Mesendoderm (in vitro differentiated cells): ENCODE measurements at regions not wholly inside any gene's neighbourhood (a gene's known extent, or its start where the extent isn't known, plus 50 kb on each side); places are given as distances from the start of the nearest gene placed in this dataset.

Experiments used
- DNase-seq: peaks from one replicate; pipeline ENCODE4 v3.0.0; 2013
- H2AK5ac ChIP-seq: 2 replicates; pipeline ENCODE4 v1.6.1; 2013; ENCODE audit warnings: low read length, inconsistent platforms
- H2BK120ac ChIP-seq: 2 replicates; pipeline ENCODE4 v1.6.1; 2013; ENCODE audit warnings: low read depth, mild to moderate bottlenecking, low read length, moderate library complexity, mixed read lengths
- H2BK15ac ChIP-seq: replicated peaks from 2 replicates; pipeline ENCODE4 v1.6.1; 2013; ENCODE audit warnings: low read depth, mild to moderate bottlenecking, moderate library complexity
- H2BK5ac ChIP-seq: 2 replicates; pipeline ENCODE4 v1.6.1; 2013; ENCODE audit warnings: low read length, inconsistent platforms
- H3K18ac ChIP-seq: 2 replicates; pipeline ENCODE4 v1.6.1; 2013; ENCODE audit warnings: mild to moderate bottlenecking, low read length, mixed read lengths
- H3K23ac ChIP-seq: one replicate; pipeline ENCODE4 v1.6.1; 2013; ENCODE audit warnings: low read length
- H3K27ac ChIP-seq: 2 replicates; pipeline ENCODE4 v1.5.1; 2013; ENCODE audit warnings: low read depth, mild to moderate bottlenecking, inconsistent platforms, low read length, moderate library complexity
- H3K27me3 ChIP-seq: 2 replicates; pipeline ENCODE4 v1.6.1; 2013; ENCODE audit warnings: low read length, control low read depth, mild to moderate bottlenecking, inconsistent platforms; ENCODE audit not compliant: insufficient read depth, poor library complexity
- H3K36me3 ChIP-seq: 2 replicates; pipeline ENCODE4 v1.6.1; 2013; ENCODE audit warnings: low read length, inconsistent platforms; ENCODE audit not compliant: control insufficient read depth, insufficient read depth
- H3K4ac ChIP-seq: one replicate; pipeline ENCODE4 v1.6.1; 2013; ENCODE audit warnings: low read depth, mild to moderate bottlenecking, low read length, moderate library complexity
- H3K4me1 ChIP-seq: 2 replicates; pipeline ENCODE4 v1.6.1; 2013; ENCODE audit warnings: low read depth, low read length, inconsistent platforms; ENCODE audit not compliant: control insufficient read depth
- H3K4me2 ChIP-seq: 2 replicates; pipeline ENCODE4 v1.6.1; 2013; ENCODE audit warnings: low read length
- H3K4me3 ChIP-seq: 2 replicates; pipeline ENCODE4 v1.5.1; 2013; ENCODE audit warnings: mild to moderate bottlenecking, low read length
- H3K56ac ChIP-seq: one replicate; pipeline ENCODE4 v1.6.1; 2013; ENCODE audit warnings: low read length
- H3K79me1 ChIP-seq: 2 replicates; pipeline ENCODE4 v1.6.1; 2013; ENCODE audit warnings: low read length, inconsistent platforms
- H3K79me2 ChIP-seq: 2 replicates; pipeline ENCODE4 v1.6.1; 2013; ENCODE audit warnings: mild to moderate bottlenecking, low read length; ENCODE audit not compliant: control insufficient read depth, insufficient read depth
- H3K9ac ChIP-seq: 2 replicates; pipeline ENCODE4 v1.6.1; 2013; ENCODE audit warnings: low read length, inconsistent platforms
- H4K5ac ChIP-seq: one replicate; pipeline ENCODE4 v1.6.1; 2013; ENCODE audit warnings: low read length
- H4K8ac ChIP-seq: one replicate; pipeline ENCODE4 v1.6.1; 2013; ENCODE audit warnings: low read depth, mild to moderate bottlenecking, control low read depth, low read length, moderate library complexity
- WGBS: extraction: QIAGEN DNeasy Blood & Tissue Kit; methylation state at CpG from one replicate; pipeline ENCODE4 v1.1.7; 2013; ENCODE audit warnings: low lambda C conversion rate, missing lambda C conversion rate; ENCODE audit not compliant: insufficient coverage; ENCODE audit errors: extremely low coverage; 5-methylcytosine and 5-hydroxymethylcytosine counted together

DNA sequence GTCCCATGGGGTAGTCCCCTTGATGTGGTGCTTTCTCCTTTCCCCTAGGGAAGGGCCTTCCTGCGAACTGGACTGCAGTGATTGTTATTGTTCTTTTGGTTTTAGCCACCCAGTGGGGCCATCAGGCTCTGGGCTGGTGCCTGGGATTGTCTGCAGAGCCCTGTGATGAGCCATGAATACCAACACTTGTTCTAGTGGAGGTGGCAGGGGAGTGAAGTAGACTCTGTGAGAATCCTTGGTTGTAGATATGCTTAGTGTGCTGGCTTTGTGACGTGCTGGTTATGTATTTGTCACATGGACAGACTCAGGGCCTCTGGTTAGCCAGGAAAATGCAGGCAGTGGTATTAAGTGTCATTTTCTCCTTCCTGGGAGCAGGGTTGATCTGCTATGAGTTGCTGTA, 51.8 kb upstream of the NDUFB4 start:
- no peak overlapping the region for H3K4me2 ChIP-seq
- H3K27ac ChIP-seq = no peak overlapping the region
- H3K18ac ChIP-seq = no peak overlapping the region
- H2AK5ac ChIP-seq = no peak overlapping the region
- no CpG with 5 or more reads among the region's 2 CpGs for WGBS
- no peak overlapping the region for H2BK120ac ChIP-seq
- no peak overlapping the region for H3K9ac ChIP-seq
- H2BK15ac ChIP-seq = no peak overlapping the region
- no peak overlapping the region for H2BK5ac ChIP-seq
- DNase-seq = no peak
- H3K36me3 ChIP-seq = no peaks in the 10 kb centered on the region
- H4K5ac ChIP-seq = no peak overlapping the region
- no peak overlapping the region for H3K56ac ChIP-seq
- H3K4me3 ChIP-seq = no peak overlapping the region
- H3K23ac ChIP-seq = no peak overlapping the region
- H3K79me2 ChIP-seq = no peaks in the 10 kb centered on the region
- H3K27me3 ChIP-seq = no peaks in the 10 kb centered on the region
- no peaks in the 10 kb centered on the region for H3K79me1 ChIP-seq
- no peak overlapping the region for H4K8ac ChIP-seq
- H3K4ac ChIP-seq = no peak overlapping the region
- H3K4me1 ChIP-seq = no peaks in the 10 kb centered on the region

DNA sequence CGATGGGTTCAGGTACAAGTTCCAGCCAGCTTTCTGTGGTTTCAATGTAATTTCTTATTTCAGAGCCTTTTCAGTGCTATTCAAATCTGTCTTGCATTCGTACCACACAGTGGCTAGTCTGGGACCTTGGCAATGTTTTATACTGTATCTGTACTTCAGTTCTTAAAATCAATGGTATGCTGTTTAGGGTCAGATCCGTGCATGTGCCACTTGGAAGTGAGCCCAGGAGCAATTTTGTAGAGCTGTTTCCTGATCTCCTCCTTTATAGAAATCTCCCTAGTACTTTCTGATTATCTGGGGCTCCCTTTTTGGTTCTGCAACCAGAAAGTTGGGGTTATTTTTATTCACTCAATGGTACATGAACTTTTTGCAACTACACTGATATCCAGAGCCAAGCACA, 59.5 kb upstream of the NDUFB4 start:
- DNase-seq = no peak
- no peaks in the 10 kb centered on the region for H3K36me3 ChIP-seq
- no peak overlapping the region for H4K5ac ChIP-seq
- no peak overlapping the region for H4K8ac ChIP-seq
- no peak overlapping the region for H3K4me2 ChIP-seq
- H3K9ac ChIP-seq = no peak overlapping the region
- H3K79me2 ChIP-seq = no peaks in the 10 kb centered on the region
- H3K23ac ChIP-seq = no peak overlapping the region
- no peaks in the 10 kb centered on the region for H3K27me3 ChIP-seq
- no peak overlapping the region for H3K4ac ChIP-seq
- H3K27ac ChIP-seq = no peak overlapping the region
- H3K4me1 ChIP-seq = no peaks in the 10 kb centered on the region
- no peak overlapping the region for H2BK5ac ChIP-seq
- H3K56ac ChIP-seq = no peak overlapping the region
- no CpG with 5 or more reads among the region's 3 CpGs for WGBS
- H3K18ac ChIP-seq = no peak overlapping the region
- no peak overlapping the region for H3K4me3 ChIP-seq
- H2AK5ac ChIP-seq = no peak overlapping the region
- no peak overlapping the region for H2BK15ac ChIP-seq
- no peaks in the 10 kb centered on the region for H3K79me1 ChIP-seq
- H2BK120ac ChIP-seq = no peak overlapping the region

DNA sequence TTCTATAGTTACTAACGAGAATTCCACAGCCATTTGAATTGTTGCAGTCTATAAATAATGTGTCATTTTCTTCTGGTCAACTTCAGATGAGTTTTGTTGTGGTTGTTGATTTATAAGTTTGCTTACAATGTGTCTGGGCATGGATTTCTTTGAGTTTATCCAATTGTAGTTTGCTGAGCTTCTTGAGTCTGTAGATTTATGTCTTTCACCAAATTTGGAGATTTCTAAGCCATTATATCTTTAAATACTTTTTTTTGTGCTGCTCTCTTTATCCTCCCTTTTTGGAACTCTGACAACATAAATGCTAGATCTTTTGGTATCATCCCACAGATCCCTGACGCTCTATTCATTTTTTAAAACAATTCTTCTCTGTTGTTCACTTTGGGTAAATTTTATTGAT, 63.2 kb upstream of the NDUFB4 start:
- no CpG with 5 or more reads among the region's 2 CpGs for WGBS
- H3K4me3 ChIP-seq = no peak overlapping the region

GRCh38 chr3:120528163-120528562, 68.0 kb upstream of the NDUFB4 start:
- Histone ChIP-seq H2BK120ac (no peak overlapping the region), H2BK5ac (no peak overlapping the region), H2AK5ac (no peak overlapping the region), H3K23ac (no peak overlapping the region), H3K27me3 (peaks cover 1% of the 10 kb centered on the region), H3K4me1 (no peaks in the 10 kb centered on the region), H3K4me2 (no peak overlapping the region), H4K5ac (no peak overlapping the region), H3K18ac (no peak overlapping the region), H3K4ac (no peak overlapping the region), H3K9ac (no peak overlapping the region), H3K36me3 (no peaks in the 10 kb centered on the region), H3K79me2 (no peaks in the 10 kb centered on the region), H3K27ac (no peak overlapping the region), H3K4me3 (no peak overlapping the region), H3K79me1 (no peaks in the 10 kb centered on the region), H2BK15ac (no peak overlapping the region), H4K8ac (no peak overlapping the region), H3K56ac (no peak overlapping the region)
- DNase-seq = no peak
- no CpG with 5 or more reads among the region's 6 CpGs for WGBS

More for the DNA sequence above, 63.2 kb upstream of the NDUFB4 start:
- Histone ChIP-seq H2AK5ac (no peak overlapping the region), H4K5ac (no peak overlapping the region), H2BK5ac (no peak overlapping the region), H3K9ac (no peak overlapping the region), H4K8ac (no peak overlapping the region), H3K27ac (no peak overlapping the region), H3K23ac (no peak overlapping the region), H3K79me1 (no peaks in the 10 kb centered on the region), H3K79me2 (no peaks in the 10 kb centered on the region), H2BK15ac (no peak overlapping the region), H3K56ac (no peak overlapping the region), H3K36me3 (no peaks in the 10 kb centered on the region), H3K4me1 (no peaks in the 10 kb centered on the region), H3K4ac (no peak overlapping the region), H3K4me2 (no peak overlapping the region), H2BK120ac (no peak overlapping the region), H3K27me3 (peaks cover 1% of the 10 kb centered on the region), H3K18ac (no peak overlapping the region)
- DNase-seq = no peak

DNA sequence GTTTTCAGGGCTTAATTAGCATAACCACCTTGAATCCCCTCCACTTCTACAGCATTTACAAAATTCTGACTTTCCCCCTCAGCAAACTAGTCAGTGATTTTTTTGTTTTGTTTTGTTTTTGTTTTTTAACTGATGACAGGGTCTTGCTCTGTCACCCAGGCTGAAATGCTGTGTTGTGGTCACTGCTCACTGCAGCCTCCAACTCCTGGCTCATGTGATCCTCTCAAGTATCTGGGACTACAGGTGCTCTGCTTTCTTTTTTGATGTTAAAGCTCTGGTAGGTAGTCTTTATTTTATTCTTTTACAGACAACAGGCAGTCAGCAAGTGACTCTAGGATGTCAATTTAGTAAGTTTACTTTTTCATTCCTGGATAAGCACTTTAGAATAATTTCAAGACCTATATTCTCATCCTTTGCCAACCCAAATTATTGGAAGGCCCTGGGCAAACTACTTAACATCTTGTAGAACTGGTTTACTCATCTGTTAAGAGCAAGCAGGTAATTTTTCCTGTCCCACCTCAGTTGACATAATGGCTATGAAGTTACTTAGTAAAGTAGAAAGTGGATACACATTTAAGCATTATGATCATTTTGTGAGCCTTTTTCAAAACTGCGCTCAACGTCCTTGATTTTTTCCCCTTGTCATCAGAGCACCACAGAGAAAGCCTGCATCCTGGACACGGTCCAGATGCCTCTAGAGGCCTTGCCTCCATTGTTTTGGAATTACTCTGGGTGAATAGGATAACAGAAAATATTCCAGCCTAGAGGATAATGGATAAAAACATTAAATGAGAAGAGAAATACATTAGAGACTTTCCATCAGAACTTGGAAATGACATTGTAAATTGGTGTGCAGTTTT, 69.9 kb upstream of the NDUFB4 start:
- Histone ChIP-seq H4K8ac (no peak overlapping the region), H3K79me1 (no peaks in the 10 kb centered on the region), H3K4me1 (no peaks in the 10 kb centered on the region), H3K4me2 (no peak overlapping the region), H3K9ac (no peak overlapping the region), H3K27me3 (peaks cover 1% of the 10 kb centered on the region), H3K56ac (no peak overlapping the region), H3K36me3 (no peaks in the 10 kb centered on the region), H2AK5ac (no peak overlapping the region), H3K27ac (no peak overlapping the region), H3K18ac (no peak overlapping the region), H2BK15ac (no peak overlapping the region), H2BK5ac (no peak overlapping the region), H3K79me2 (no peaks in the 10 kb centered on the region), H4K5ac (no peak overlapping the region), H3K4me3 (no peak overlapping the region), H2BK120ac (no peak overlapping the region), H3K23ac (no peak overlapping the region), H3K4ac (no peak overlapping the region)
- DNase-seq = no peak
- no CpG with 5 or more reads among the region's 3 CpGs for WGBS
